MCF 10A (cell line): ENCODE measurements at regions not wholly inside any gene's neighbourhood (a gene's known extent, or its start where the extent isn't known, plus 50 kb on each side); places are given as distances from the start of the nearest gene placed in this dataset.
A peak's percentile ranks its signal among the peaks of the same experiment; 100 is the strongest.

Experiments
- BruUV-seq: library from RNA; stranded (reverse); fragments of 400-500 nt; replicated peaks from 2 replicates; lab custom pipeline; 2021; lab: Mats Ljungman, UMichigan
- CTCF ChIA-PET: fragments of 300-600 bp; sonication (Branson Sonifier 250); formaldehyde crosslinking; extraction: SDS; loops from one replicate; lab custom pipeline; 2021; ENCODE audit warnings: antibody characterized with exemption, inconsistent platforms; lab: Yijun Ruan, JAX
- POLR2A ChIA-PET: fragments of 300-600, 350-650 bp; sonication (Branson Sonifier 250); formaldehyde crosslinking; extraction: SDS; loops from one replicate; lab custom pipeline; 2020; ENCODE audit warnings: antibody characterized with exemption, inconsistent platforms; lab: Yijun Ruan, JAX
- DNase-seq: peaks from one replicate; pipeline ENCODE4 v3.0.0-alpha.2; 2018; ENCODE audit not compliant: unreplicated experiment
- H3K27ac Mint-ChIP-seq: one replicate; pipeline ENCODE4 v1.8.0; 2022; ENCODE audit warnings: mild to moderate bottlenecking, low read depth, mixed read lengths; ENCODE audit not compliant: unreplicated experiment
- H3K27me3 Mint-ChIP-seq: one replicate; pipeline ENCODE4 v1.8.0; 2022; ENCODE audit warnings: mixed read lengths; ENCODE audit not compliant: insufficient read depth, unreplicated experiment
- H3K36me3 Mint-ChIP-seq: one replicate; pipeline ENCODE4 v1.8.0; 2022; ENCODE audit warnings: mild to moderate bottlenecking, moderate library complexity, mixed read lengths; ENCODE audit not compliant: insufficient read depth, unreplicated experiment
- H3K4me1 Mint-ChIP-seq: one replicate; pipeline ENCODE4 v1.8.0; 2022; ENCODE audit warnings: mixed read lengths; ENCODE audit not compliant: insufficient read depth, unreplicated experiment
- H3K4me3 Mint-ChIP-seq: one replicate; pipeline ENCODE4 v1.8.0; 2022; ENCODE audit warnings: mild to moderate bottlenecking, moderate library complexity, mixed read lengths; ENCODE audit not compliant: unreplicated experiment
- H3K9me3 Mint-ChIP-seq: one replicate; pipeline ENCODE4 v1.8.0; 2022; ENCODE audit warnings: mixed read lengths; ENCODE audit not compliant: unreplicated experiment
- intact Hi-C: fragments of 100-400 bp; cut with micrococcal nuclease; formaldehyde crosslinking; loops from 2 replicates; pipeline ENCODE4 v1.14.1; 2022
- TF ChIP-seq, protein P1 (sequence below): fragments of 200-600 bp; IDR thresholded peaks from one replicate; pipeline ENCODE4 v1.8.0; 2022; ENCODE audit warnings: antibody characterized with exemption, mild to moderate bottlenecking; ENCODE audit not compliant: unreplicated experiment

DNA sequence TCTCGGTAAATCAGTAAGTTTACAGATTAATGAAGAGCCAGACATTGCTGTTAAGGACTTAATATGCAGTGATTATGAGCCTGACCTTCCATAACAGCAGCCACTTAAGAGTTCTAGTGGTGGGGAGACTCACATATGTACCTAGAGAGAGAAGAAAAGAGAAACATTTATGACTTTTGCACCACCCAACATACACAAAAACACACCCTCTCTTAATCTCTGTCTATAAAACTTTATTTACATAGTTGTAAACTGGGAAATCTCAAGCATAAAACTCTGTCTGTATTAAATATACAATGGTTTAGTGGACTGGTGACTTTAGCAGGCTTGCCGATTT is 347.4 kb upstream of the ADGRL2 start:
- Mint-ChIP-seq H3K27me3 (no peaks in the 10 kb centered on the region), H3K9me3 (no peaks in the 10 kb centered on the region), H3K27ac (peak overlapping the region; percentile 39), H3K4me1 (peaks cover 11% of the 10 kb centered on the region), H3K4me3 (no peak overlapping the region), H3K36me3 (no peaks in the 10 kb centered on the region)
- no peak for DNase-seq
- intact Hi-C loops: no loop called here
- ChIA-PET POLR2A (no interaction called here), CTCF (interaction anchor here (0.5 to 0.8 kb wide), 3 partner anchors 16 to 104 kb away, joined by 3 read pairs; no protein-coding TSS in a partner anchor)
- no TSS peak for BruUV-seq
- TF ChIP-seq, protein P1, sequence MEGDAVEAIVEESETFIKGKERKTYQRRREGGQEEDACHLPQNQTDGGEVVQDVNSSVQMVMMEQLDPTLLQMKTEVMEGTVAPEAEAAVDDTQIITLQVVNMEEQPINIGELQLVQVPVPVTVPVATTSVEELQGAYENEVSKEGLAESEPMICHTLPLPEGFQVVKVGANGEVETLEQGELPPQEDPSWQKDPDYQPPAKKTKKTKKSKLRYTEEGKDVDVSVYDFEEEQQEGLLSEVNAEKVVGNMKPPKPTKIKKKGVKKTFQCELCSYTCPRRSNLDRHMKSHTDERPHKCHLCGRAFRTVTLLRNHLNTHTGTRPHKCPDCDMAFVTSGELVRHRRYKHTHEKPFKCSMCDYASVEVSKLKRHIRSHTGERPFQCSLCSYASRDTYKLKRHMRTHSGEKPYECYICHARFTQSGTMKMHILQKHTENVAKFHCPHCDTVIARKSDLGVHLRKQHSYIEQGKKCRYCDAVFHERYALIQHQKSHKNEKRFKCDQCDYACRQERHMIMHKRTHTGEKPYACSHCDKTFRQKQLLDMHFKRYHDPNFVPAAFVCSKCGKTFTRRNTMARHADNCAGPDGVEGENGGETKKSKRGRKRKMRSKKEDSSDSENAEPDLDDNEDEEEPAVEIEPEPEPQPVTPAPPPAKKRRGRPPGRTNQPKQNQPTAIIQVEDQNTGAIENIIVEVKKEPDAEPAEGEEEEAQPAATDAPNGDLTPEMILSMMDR: no peak

DNA sequence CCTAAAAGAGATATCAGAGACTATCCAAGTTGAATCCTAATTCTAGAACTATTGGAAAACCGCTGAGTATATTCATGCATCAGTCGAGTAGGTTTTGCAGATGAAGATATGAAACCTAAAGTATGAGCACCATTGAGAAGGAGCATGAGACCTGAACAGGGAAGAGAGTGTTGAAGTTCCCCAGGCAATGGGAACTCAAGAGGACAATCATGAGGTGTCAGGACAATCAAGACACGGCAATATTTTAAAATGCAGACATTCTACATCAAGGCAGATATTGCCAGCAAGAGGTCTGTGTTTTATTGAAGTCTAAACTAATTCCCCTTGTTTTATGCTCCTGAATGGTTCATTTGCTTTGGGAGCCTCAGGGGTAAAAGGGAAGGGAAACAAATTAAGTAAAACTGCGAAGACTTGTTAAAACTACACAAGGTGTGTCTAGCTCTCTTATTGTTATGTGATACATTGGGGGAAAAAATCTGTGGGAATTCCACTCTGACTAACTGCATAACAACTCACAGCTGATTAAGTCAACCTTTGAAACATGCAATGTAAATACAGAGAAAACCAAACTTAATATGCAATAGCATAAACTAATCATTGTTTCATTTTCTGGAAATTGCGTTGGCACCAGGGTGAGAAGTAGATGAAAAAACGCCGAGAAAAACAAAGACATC is 347.9 kb upstream of the ADGRL2 start:
- H3K36me3 Mint-ChIP-seq: no peaks in the 10 kb centered on the region
- BruUV-seq: no TSS peak

DNA sequence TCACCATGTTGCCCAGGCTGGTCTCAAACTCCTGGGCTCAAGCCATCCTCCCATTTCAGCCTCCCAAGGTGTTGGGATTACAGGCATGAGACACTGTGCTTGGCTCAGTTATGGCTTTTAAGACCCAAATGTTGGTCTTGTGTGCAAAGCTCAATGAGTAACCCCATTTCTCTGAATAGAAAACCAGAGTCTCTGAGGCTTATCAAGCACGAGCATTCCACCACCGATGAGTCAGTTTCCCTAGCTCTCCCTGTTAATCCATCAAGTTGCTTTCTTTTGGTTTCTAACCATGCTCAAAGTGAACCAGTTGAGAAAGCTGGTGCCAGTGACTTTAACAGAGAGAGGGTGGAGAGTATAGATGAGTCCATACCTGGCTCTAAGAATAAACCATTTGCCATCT is 350.9 kb upstream of the ADGRL2 start:
- POLR2A ChIA-PET: interaction anchor here (1.2 kb wide), 1 partner anchor 16 kb away, joined by 3 read pairs; no protein-coding TSS in a partner anchor
- Mint-ChIP-seq H3K4me3 (no peak overlapping the region), H3K9me3 (no peaks in the 10 kb centered on the region), H3K36me3 (no peaks in the 10 kb centered on the region), H3K27ac (no peak overlapping the region), H3K27me3 (no peaks in the 10 kb centered on the region), H3K4me1 (peaks cover 11% of the 10 kb centered on the region)
- intact Hi-C loops: no loop called here
- CTCF ChIA-PET: interaction anchor here (0.6 kb wide), 1 partner anchor 29 kb away, joined by 3 read pairs; no protein-coding TSS in a partner anchor
- no TSS peak for BruUV-seq
- TF ChIP-seq, protein P1: no peak
- DNase-seq: no peak

More for the DNA sequence above, 347.9 kb upstream of the ADGRL2 start:
- peak overlapping the region; percentile 39 for H3K27ac Mint-ChIP-seq
- intact Hi-C loops: no loop called here
- peaks cover 11% of the 10 kb centered on the region for H3K4me1 Mint-ChIP-seq
- POLR2A ChIA-PET: no interaction called here
- DNase-seq: peak; percentile 8
- CTCF ChIA-PET: interaction anchor here (0.6 to 0.8 kb wide), 2 partner anchors 15 to 105 kb away, joined by 3 read pairs; no protein-coding TSS in a partner anchor
- no peak overlapping the region for H3K4me3 Mint-ChIP-seq
- TF ChIP-seq, protein P1: no peak
- no peaks in the 10 kb centered on the region for H3K27me3 Mint-ChIP-seq
- H3K9me3 Mint-ChIP-seq: no peaks in the 10 kb centered on the region

DNA sequence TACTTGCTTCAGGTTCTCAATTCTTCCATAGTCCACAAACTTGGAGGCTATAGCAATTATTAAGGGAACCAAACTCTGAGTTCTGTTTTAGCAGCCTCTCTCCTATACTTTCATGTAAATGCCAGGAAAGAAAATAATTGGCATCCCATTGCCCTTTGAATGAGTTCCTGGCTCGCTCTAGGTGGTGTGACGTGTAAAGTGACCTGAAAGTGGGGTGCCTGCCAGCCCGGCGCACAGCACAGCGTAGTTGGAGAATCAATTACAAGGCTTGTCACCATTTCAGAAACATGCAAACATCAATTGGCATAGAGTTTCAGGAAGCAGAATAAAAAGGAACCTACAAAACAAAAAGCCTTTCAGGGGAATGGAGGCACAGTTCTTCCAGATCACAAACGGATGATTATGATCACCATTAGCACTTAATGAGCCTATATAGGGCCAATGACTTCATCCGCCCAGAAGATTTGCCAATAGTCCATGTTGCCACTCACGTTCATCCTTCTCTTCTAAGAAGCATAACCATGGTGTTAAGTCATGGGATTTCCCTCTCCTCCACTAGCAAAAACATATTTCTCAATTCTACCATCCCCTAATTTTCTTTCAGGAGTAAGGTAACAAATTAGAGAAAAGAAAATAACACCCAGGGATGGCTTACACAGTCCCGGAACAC is 354.6 kb upstream of the ADGRL2 start:
- Mint-ChIP-seq H3K9me3 (no peaks in the 10 kb centered on the region), H3K27ac (no peak overlapping the region), H3K4me1 (no peaks in the 10 kb centered on the region), H3K4me3 (no peak overlapping the region), H3K36me3 (no peaks in the 10 kb centered on the region), H3K27me3 (no peaks in the 10 kb centered on the region)
- POLR2A ChIA-PET: no interaction called here
- intact Hi-C loops: no loop called here
- DNase-seq: no peak
- CTCF ChIA-PET: no interaction called here
- no TSS peak for BruUV-seq
- TF ChIP-seq, protein P1: no peak
